GDM1 (cell line): ENCODE measurements at regions not wholly inside any gene's neighbourhood (a gene's known extent, or its start where the extent isn't known, plus 50 kb on each side); places are given as distances from the start of the nearest gene placed in this dataset.

Experiments used
- DNase-seq: peaks from one replicate; lab custom pipeline; 2025; lab: John Stamatoyannopoulos, UW

- no peak for DNase-seq
Observed at GRCh38 chr6:114793428-114793827, 450.6 kb upstream of the HS3ST5 start.

GRCh38 chr6:114785235-114786127 is 442.7 kb upstream of the HS3ST5 start:
- DNase-seq: no peak

DNA sequence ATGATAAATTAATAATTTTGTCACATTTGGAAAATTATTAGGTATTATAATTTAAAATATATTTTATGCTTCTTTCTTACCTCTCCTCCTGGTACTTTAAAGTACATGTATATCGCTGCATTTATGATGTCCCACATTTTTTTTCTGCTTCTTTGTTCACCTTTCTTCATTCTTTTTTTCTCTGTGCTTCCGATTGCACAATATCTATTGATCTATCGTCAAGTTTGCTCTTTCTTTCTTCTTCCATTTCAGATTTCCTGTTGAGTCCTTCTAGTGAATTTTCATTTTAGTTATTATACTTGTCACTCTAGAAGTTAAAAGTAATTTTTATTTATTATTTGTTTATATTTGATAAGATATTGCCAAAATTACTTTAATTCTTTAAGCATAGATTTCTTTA is 441.0 kb upstream of the HS3ST5 start:
- DNase-seq: no peak

DNA sequence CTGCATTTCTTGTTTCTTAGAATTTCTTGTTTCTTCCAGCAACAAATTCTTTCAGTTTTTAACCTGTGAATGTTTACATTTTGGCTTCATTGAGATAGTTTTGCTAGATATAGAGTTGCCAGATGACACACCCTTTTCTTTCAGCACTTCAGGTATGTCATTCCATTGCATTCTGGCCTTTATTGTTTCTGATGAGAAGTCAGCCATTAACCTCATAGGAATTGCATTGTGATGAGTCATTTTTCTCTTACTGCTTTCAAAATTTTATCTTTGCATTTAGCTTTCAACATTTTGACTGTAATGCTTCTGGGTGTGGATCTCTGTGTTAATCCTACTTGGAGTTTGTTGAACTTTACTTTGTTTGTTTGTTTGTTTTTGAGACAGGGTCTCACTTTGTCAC is 440.3 kb upstream of the HS3ST5 start:
- DNase-seq: no peak

GRCh38 chr6:114764866-114765265 is 422.0 kb upstream of the HS3ST5 start:
- DNase-seq: no peak

DNA sequence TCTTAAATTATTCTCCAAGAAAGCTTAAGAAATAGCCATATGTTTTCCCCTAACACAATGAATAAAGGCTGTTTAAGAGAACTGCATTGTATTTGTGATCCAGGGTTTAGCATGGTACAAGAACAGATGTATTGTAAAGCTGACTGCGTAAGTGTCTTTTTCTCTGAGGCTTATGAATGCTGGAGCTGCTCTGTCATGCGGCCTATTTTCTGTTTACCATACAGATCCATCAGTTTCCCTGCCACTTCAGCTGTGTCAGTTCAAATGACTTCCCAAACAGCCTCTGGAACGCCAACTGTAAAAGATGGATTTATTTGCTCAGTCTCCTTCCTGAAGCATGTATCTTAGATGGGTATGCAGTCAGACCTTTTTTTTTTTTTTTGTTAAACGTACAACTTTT is 419.3 kb upstream of the HS3ST5 start:
- no peak for DNase-seq

DNA sequence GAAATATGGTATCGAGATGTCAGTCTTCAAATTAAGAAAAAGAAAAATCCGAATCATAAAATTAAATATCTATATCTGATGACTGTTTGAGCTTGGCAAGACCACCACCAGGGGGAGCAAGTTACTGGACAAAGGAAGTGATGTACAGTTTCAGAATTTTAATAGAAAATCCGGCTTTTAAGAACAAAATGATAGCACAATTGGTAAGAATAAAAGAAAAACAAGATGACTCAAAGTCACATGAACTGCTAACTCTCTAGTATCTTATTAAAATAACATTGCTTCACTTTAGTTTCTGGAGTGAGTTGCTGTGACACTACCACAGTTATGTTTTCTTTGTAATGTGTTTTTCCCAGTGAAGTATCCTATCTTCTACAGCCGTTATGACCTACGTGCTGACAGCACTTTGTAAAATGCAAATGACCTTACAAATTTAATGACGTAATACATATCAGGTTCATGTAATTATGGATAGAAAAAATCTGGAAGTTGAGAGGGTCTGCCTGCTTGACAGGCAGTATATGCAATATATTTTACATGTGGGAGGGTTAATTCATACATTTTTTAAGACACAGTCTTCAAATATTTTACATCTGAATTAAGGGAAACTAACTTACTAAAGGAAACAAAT is 405.3 kb upstream of the HS3ST5 start:
- no peak for DNase-seq

DNA sequence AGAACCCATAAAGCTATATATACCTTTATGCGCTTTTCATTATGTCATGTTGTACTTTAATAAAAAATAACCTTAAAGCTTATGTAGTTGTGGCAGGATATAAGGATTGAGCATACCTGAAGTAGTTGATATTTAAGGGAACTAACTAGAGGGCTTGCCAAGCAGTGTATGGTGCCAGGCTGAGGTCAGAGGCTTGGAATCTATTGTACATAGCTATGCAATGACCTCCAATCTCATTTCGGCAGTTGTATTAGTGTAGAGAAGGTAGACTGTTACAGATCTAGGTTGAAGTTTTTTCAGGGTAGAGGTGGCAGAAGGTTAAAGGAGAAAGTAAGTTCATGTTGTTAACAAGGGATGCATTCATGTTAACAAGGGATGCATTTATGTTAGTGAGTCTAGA is 397.7 kb upstream of the HS3ST5 start:
- no peak for DNase-seq

DNA sequence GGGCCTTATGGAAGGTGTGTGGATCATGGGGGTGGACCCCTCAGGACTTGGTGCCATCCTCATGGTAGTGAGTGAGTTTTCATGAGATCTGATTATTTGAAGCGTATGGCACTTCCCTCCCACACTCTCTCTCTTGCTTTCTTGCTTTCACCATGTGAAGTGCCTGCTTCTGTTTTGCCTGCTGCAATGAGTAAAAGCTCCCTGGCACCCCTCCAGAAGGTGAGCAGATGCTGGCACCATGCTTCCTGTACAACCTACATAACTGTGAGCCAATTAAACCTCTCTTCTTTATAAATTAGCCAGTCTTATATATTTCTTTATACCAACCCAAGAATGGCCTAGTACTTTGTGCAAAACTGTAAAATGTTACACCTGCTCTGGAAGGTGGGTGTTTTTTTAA is 396.8 kb upstream of the HS3ST5 start:
- no peak for DNase-seq

- no peak for DNase-seq
Observed at GRCh38 chr6:114735025-114735735, 392.4 kb upstream of the HS3ST5 start.

- DNase-seq: no peak
Observed at GRCh38 chr6:114733596-114733995, 390.8 kb upstream of the HS3ST5 start.

DNA sequence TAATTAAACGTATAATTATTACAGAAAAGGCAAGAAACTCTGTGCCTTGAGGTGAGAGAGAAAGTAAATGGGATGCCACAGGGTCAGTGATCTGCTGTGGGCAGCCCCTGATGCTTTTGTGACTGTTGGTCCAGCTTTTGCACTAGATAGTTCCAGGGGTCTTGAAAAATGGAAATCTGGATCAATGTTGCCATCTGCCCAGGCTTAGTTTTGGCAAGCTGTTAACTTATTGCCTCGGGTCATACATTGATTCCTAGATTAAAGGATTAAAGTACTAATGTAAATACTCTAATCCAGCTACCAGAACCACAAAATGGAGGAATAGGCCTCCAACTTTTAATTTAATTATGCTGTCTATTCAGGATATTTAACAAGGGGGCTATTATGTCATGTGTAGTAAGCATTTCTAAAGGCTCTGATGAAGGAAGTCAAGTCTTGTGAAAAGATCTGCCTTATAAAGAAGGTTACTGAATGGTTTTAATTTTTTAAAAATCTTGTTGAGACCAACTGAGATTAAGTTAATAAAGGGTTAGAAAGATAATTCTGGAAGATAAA is 376.0 kb upstream of the HS3ST5 start:
- DNase-seq: no peak

GRCh38 chr6:114718186-114718585 is 375.4 kb upstream of the HS3ST5 start:
- DNase-seq: no peak

DNA sequence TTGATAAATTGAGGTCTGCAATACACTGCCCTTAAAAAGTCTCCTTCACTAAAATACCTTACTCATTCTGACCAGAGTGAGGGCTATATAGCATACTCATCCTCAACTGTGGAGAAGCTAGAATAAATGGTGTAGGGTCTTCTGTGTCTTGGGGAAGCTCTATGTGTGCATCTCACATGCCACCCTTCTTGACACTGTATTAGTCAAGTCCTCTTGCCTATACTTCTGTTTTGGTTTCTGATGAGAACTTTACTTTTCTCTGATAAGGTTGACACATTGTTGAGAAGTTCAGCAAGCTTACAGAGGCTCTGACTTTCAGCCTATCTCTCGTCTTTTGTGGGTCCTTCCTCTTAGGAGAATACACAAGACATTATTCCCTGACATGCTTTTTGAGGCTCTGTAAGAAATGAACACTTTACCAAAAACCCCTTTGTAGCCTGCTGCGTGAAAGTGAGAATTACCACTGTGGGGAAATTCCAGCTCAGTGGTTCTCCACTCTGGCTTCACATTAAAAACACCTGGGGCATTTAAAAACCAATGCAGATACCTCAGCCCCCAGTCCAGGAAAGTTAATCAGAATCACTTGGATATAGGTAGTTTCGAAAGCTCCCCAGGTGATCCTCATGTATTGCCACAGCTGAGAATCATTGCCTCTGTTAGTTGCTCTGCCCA is 372.1 kb upstream of the HS3ST5 start:
- DNase-seq: no peak

GRCh38 chr6:114713690-114714089 is 370.9 kb upstream of the HS3ST5 start:
- no peak for DNase-seq

DNA sequence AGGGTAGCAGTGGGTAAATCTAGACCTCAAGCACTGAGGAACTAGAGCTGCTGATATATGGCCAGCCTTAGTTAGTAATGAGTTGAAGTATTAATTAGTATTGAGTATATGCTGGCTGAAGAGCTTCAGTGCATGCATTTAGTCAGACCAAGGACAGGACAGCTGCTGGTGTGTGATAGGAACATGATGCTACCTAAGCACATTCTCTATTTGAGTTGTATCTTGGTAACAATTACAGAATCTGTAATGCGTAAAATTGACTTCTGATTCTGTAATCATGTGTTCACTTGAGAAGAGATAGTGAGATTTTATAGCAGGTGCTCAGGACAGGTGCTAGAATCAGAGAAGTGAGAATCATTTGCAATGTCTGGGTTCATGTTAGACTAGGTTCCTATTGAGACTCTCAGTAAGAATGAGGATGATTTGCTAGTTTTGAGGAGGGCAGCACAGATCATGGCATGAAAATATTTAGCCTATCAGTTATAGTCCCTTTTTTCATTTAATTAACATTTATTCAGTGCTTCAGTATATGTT is 369.4 kb upstream of the HS3ST5 start:
- DNase-seq: no peak

DNA sequence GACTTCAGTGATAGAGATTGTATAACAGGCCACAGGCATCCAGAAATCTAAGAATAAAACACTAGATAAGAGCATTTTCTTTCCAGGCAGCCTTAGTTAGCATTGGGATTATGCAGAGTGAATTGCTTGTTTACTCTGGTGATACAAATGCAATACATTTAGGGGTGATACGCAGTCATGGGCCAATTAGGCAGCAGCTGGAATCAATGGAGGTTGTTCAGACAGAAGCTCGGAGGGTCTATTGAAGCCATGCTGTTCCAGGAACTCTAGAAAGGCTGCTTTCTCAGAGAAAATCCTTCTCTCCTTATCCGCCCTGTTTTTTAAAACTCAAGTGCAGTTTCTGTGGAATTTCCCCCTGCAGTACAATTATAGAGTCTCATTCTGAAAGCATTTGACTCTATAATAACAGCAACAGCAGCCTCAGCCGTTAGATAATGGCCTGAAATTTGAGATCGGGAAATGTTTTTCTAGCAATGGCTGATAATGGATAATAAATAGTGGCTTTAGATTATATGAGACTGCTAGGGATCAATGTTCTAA is 364.3 kb upstream of the HS3ST5 start:
- no peak for DNase-seq

DNA sequence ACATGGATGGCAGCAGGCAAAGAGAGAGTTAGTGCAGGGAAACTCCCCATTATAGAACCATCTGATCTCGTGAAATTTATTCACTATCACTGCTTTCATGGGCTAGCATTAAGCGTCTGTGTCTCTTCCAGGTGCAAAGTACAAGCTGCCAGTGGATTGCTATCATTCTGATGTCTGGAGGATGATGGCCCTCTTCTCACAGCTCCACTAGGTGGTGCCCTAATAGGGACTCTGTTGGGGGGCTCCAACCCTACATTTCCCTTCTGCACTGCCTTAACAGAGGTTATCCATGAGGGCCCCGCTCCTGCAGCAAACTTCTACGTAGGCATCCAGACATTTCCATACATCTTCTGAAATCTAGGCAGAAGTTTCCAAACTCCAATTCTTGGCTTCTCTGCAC is 347.8 kb upstream of the HS3ST5 start:
- no peak for DNase-seq

DNA sequence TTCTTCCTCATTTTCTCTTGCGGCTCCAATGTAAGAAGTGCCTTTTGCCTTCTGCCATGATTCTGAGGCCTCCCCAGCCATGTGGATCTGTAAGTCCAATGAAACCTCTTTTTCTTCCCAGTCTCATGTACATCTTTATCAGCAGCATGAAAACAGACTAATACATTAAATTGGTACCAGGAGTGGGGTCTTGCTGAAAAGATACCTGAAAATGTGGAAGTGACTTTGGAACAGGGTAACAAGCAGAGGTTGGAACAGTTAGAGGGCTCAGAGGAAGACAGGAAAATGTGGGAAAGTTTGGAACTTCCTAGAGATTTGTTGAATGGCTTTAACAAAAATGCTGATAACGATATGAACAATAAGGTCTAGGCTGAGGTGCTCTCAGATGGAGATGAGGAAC is 316.7 kb upstream of the HS3ST5 start:
- no peak for DNase-seq

DNA sequence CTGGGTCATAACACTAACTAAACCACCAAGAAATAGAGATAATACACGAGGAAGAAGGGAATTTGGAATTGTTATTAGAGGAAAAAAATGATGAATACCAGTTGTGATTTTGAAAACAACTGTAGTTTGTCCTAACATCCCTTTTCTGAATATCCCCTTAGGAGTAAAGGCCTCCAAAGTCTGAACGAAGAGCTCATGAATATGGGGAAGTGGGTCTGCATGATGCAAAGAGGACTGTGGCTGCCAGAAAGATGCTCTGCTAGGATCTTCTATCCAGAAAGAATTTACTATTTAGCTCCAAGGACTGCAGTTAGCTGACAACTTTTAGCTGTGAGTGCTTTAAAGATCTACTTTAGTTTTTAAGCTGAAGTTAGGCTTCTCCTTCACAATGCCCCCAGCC is 308.8 kb upstream of the HS3ST5 start:
- DNase-seq: no peak

- DNase-seq: no peak
Observed at GRCh38 chr6:114650891-114651290, 308.1 kb upstream of the HS3ST5 start.

- no peak for DNase-seq
Observed at GRCh38 chr6:114649298-114649697, 306.5 kb upstream of the HS3ST5 start.
